ENCODE measurements at regions not wholly inside any gene's neighbourhood (a gene's known extent, or its start where the extent isn't known, plus 50 kb on each side); places are given as distances from the start of the nearest gene placed in this dataset.

GRCh38 chr13:107252428-107252827 lies 684.5 kb upstream of the ARGLU1 start:
- no peak for TF ChIP-seq CTCF (IDR thresholded peaks at IDR 0.05; ENCODE audit: control insufficient read depth, extremely low read depth, insufficient read depth)
- H3K4me3 ChIP-seq (ENCODE audit: low read depth, low read length) = no peak overlapping the region
- DNase-seq (ENCODE audit: low read depth) = no peak

- H3K4me3 ChIP-seq (ENCODE audit: low read depth, low read length) = no peak overlapping the region
- no peak for DNase-seq (ENCODE audit: low read depth)
- no peak for TF ChIP-seq CTCF (IDR thresholded peaks at IDR 0.05; ENCODE audit: control insufficient read depth, extremely low read depth, insufficient read depth)
Observed at GRCh38 chr13:107252021-107252420, 684.1 kb upstream of the ARGLU1 start.

GRCh38 chr13:107251341-107251740 lies 683.4 kb upstream of the ARGLU1 start:
- no peak for TF ChIP-seq CTCF (IDR thresholded peaks at IDR 0.05; ENCODE audit: control insufficient read depth, extremely low read depth, insufficient read depth)
- no peak for DNase-seq (ENCODE audit: low read depth)
- H3K4me3 ChIP-seq (ENCODE audit: low read depth, low read length) = no peak overlapping the region

- TF ChIP-seq CTCF (IDR thresholded peaks at IDR 0.05; ENCODE audit: control insufficient read depth, extremely low read depth, insufficient read depth) = no peak
- no peak overlapping the region for H3K4me3 ChIP-seq (ENCODE audit: low read depth, low read length)
- DNase-seq (ENCODE audit: low read depth) = no peak
Observed at GRCh38 chr13:107250628-107251027, 682.7 kb upstream of the ARGLU1 start.

- TF ChIP-seq CTCF (IDR thresholded peaks at IDR 0.05; ENCODE audit: control insufficient read depth, extremely low read depth, insufficient read depth) = no peak
- DNase-seq (ENCODE audit: low read depth) = no peak
- H3K4me3 ChIP-seq (ENCODE audit: low read depth, low read length) = no peak overlapping the region
Observed at GRCh38 chr13:107244241-107244640, 676.3 kb upstream of the ARGLU1 start.

- no peak for DNase-seq (ENCODE audit: low read depth)
- no peak overlapping the region for H3K4me3 ChIP-seq (ENCODE audit: low read depth, low read length)
- no peak for TF ChIP-seq CTCF (IDR thresholded peaks at IDR 0.05; ENCODE audit: control insufficient read depth, extremely low read depth, insufficient read depth)
Observed at GRCh38 chr13:107242138-107242537, 674.2 kb upstream of the ARGLU1 start.

GRCh38 chr13:107241381-107241780 lies 673.4 kb upstream of the ARGLU1 start:
- no peak for TF ChIP-seq CTCF (IDR thresholded peaks at IDR 0.05; ENCODE audit: control insufficient read depth, extremely low read depth, insufficient read depth)
- no peak overlapping the region for H3K4me3 ChIP-seq (ENCODE audit: low read depth, low read length)
- no peak for DNase-seq (ENCODE audit: low read depth)

All from LNCaP clone FGC (cell line).